ENCODE measurements at regions not wholly inside any gene's neighbourhood (a gene's known extent, or its start where the extent isn't known, plus 50 kb on each side); places are given as distances from the start of the nearest gene placed in this dataset.
"Not testable (repeated sequence)": the region's sequence is repeated elsewhere in the genome, so short reads cannot be mapped to it uniquely, and the experiment has no call there.

DNA sequence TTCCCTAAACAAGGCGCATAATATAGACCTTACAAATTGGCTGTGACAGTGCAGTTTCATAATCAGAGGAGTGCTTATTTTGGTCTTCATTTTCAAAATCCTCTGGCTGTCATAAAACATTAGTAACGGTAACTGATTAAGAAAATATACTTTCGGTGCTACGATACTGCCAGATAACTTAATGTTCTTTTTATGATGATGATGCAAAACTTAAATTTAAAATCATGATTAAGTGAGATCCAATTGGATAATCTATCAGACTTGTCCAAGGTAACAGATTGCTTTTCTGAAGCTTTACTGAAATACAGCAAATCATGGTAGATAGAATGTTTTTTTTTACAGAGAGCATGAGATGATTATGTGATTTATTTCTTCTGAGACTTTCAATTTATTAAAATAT lies 364.2 kb upstream of the CNTN3 start:
- TF ChIP-seq, protein P1, sequence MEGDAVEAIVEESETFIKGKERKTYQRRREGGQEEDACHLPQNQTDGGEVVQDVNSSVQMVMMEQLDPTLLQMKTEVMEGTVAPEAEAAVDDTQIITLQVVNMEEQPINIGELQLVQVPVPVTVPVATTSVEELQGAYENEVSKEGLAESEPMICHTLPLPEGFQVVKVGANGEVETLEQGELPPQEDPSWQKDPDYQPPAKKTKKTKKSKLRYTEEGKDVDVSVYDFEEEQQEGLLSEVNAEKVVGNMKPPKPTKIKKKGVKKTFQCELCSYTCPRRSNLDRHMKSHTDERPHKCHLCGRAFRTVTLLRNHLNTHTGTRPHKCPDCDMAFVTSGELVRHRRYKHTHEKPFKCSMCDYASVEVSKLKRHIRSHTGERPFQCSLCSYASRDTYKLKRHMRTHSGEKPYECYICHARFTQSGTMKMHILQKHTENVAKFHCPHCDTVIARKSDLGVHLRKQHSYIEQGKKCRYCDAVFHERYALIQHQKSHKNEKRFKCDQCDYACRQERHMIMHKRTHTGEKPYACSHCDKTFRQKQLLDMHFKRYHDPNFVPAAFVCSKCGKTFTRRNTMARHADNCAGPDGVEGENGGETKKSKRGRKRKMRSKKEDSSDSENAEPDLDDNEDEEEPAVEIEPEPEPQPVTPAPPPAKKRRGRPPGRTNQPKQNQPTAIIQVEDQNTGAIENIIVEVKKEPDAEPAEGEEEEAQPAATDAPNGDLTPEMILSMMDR (conservative IDR thresholded peaks at IDR 0.05; ENCODE audit: low read depth, low read length) = no peak
- H3K4me3 ChIP-seq (ENCODE audit: low read depth, low read length) = no peak overlapping the region
- DNase-seq (ENCODE audit: low read depth) = no peak

DNA sequence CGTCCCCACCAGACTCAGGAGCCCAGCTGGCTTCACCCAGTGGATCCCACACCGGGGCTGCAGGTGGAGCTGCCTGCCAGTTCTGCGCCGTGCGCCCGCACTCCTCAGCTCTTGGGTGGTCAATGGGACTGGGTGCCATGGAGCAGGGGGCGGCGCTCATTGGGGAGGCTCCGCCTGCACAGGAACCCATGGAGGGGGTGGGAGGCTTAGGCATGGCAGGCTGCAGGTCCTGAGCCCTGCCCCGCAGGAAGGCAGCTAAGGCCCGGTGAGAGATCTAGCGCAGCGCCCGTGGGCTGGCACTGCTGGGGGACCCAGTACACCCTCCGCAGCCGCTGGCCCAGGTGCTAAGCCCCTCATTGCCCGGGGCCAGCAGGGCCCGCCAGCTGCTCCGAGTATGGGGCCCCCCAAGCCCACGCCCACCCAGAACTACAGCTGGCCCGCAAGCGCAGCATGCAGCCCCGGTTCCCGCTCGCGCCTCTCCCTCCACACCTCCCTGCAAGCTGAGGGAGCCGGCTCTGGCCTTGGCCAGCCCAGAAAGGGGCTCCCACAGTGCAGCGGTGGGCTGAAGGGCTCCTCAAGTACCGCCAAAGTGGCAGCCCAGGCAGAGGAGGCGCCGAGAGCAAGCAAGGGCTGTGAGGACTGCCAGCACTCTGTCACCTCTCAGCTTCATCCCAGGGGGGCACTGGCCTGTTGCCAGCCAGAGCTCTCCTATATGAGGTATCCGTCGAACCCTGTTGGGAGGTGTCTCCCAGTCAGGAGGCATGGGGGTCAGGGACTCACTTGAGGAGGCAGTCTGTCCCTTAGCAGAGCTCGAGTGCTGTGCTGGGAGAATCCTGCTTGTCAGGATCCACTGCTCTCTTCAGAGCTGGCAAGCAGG lies 370.8 kb upstream of the CNTN3 start:
- H3K4me3 ChIP-seq (ENCODE audit: low read depth, low read length); DNase-seq (ENCODE audit: low read depth): not testable (repeated sequence)

DNA sequence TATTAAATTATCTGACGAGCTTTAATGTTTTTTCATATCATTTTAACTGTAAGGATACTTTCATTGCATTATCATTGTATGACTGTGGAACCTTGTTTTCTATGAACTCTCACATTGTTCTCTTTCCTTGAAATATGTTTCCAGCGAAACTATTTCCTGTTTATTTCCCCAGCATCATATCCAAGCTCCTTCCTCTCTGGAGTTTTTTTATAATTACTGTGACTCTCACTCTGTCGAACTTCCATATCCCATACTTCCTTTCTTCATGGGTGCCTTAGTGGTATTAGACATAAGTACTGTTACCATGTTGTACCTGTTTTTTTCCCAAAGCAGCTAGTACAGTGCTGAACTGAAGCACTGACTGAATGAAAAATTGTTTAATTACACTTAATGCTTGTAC lies 373.6 kb upstream of the CNTN3 start:
- no peak overlapping the region for H3K4me3 ChIP-seq (ENCODE audit: low read depth, low read length)
- TF ChIP-seq, protein P1 (conservative IDR thresholded peaks at IDR 0.05; ENCODE audit: low read depth, low read length) = no peak
- DNase-seq (ENCODE audit: low read depth) = no peak

DNA sequence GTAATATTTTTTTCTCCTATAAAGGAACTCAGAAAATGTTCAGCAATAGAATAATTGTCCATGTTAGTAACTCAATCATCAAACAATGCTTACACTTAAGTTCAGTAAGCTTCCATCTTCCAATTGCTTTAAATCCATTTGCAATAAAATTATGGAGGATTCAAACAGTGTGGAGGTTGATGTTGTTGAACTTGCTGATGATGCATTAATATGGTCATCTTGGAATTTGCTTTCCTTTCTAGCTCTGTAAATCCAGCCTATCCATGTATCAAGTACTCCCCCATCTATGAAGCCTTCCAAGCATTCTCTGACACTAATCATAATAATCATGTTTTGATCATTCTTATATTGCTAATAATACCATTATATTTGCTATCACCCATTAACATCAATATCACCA lies 378.4 kb upstream of the CNTN3 start:
- H3K4me3 ChIP-seq (ENCODE audit: low read depth, low read length) = no peak overlapping the region
- TF ChIP-seq, protein P1 (conservative IDR thresholded peaks at IDR 0.05; ENCODE audit: low read depth, low read length) = no peak
- DNase-seq (ENCODE audit: low read depth) = no peak

DNA sequence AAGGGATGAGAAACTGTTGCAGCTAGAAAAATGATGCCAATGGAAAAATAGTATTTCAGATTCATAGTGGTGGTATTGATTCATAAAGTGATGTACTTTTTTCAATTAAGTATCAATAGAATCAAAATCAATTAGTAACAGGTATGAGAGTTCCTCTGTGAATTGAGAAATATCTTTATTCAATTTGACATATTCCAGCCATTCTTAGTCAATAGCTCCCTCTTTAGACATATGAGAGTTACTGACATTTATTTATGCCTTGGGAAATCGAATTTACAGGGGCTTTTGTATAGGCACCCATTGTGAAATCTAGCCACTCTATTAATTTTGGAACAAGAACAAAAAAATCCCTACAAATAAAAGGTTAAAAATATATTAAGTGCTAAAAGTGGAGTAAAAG lies 386.9 kb upstream of the CNTN3 start:
- DNase-seq (ENCODE audit: low read depth) = peak; percentile 33
- TF ChIP-seq, protein P1 (conservative IDR thresholded peaks at IDR 0.05; ENCODE audit: low read depth, low read length) = peak; percentile 51
- no peak overlapping the region for H3K4me3 ChIP-seq (ENCODE audit: low read depth, low read length)

DNA sequence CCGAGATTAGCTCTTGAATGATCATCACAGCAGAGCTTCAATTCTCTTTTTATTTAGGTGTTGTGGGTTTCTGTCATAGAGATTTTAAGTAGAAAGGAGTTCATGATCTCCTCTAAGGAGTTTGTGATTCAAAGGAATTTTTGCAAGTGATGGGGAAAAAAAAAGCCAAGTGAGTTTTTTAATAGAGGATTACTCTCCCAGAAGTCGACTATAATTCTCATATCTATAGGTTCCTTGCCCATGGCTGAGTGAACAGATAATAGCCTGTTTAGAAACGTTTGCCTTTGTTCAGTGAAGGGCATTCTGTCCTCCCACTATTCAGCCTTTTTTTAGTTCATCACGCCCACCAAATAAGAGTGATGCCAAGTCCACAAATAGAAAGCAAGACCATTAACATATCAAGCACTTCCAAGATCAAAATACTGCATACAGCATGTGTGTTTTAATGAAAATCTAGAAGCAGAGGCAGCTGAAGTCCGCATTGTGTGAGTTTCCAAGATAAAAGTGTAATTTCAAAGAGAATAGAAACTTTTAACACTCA lies 398.4 kb upstream of the CNTN3 start:
- no peak overlapping the region for H3K4me3 ChIP-seq (ENCODE audit: low read depth, low read length)
- TF ChIP-seq, protein P1 (conservative IDR thresholded peaks at IDR 0.05; ENCODE audit: low read depth, low read length) = no peak
- no peak for DNase-seq (ENCODE audit: low read depth)

DNA sequence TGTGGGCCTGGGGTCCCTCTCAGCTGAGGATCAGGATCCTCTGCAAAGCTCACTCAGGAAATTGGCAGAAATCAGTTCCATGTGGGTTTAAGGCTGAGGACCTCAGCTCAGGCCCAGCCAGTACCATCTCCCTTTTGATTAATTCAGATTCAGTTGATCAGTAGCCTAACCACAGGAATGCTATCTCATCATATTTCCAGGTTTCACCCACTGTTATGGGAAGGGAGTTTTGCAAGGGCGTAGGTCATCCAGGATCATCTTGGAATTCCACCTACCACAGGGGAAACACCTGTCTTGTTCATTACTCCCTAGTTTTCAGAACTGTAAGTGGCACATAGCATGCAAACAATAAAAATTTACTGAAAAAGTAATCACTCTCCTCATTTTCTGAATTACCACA lies 399.5 kb upstream of the CNTN3 start:
- DNase-seq (ENCODE audit: low read depth) = no peak
- no peak overlapping the region for H3K4me3 ChIP-seq (ENCODE audit: low read depth, low read length)
- TF ChIP-seq, protein P1 (conservative IDR thresholded peaks at IDR 0.05; ENCODE audit: low read depth, low read length) = no peak
